Thymus (tissue), 11 donors: ENCODE measurements at regions not wholly inside any gene's neighbourhood (a gene's known extent, or its start where the extent isn't known, plus 50 kb on each side); places are given as distances from the start of the nearest gene placed in this dataset.
A peak's percentile ranks its signal among the peaks of the same experiment; 100 is the strongest.
"Not testable (repeated sequence)": the region's sequence is repeated elsewhere in the genome, so short reads cannot be mapped to it uniquely, and the experiment has no call there.

Source experiments
- DNase-seq, 9 donors: peaks; one replicate each; pipeline ENCODE4 v3.0.0-alpha.2; 2013; ENCODE audit warnings: low spot score in 9 of 9, low read depth in 6 of 9, missing footprints in 1 of 9
- H3K27ac ChIP-seq, 2 donors: one replicate each; pipeline ENCODE4 v1.5.1; 2013; ENCODE audit warnings: control low read depth in 1 of 2, low read depth in 1 of 2, low read length in 1 of 2, mild to moderate bottlenecking in 1 of 2, moderate library complexity in 1 of 2
- H3K27me3 ChIP-seq, 2 donors: one replicate each; pipeline ENCODE4 v1.5.1; 2013; ENCODE audit warnings: low read length in 1 of 2; ENCODE audit not compliant: control insufficient read depth in 2 of 2, insufficient read depth in 1 of 2
- H3K36me3 ChIP-seq, 2 donors: one replicate each; pipeline ENCODE4 v1.5.1; 2013; ENCODE audit warnings: low read length in 1 of 2, mild to moderate bottlenecking in 1 of 2, moderate library complexity in 1 of 2; ENCODE audit not compliant: control insufficient read depth in 2 of 2, insufficient read depth in 2 of 2
- H3K4me1 ChIP-seq, 2 donors: one replicate each; pipeline ENCODE4 v1.5.1; 2013; ENCODE audit warnings: low read length in 2 of 2; ENCODE audit not compliant: control insufficient read depth in 2 of 2, insufficient read depth in 2 of 2
- H3K4me3 ChIP-seq, 2 donors: one replicate each; pipeline ENCODE4 v1.5.1; 2013; ENCODE audit warnings: low read length in 2 of 2, control low read depth in 1 of 2, mild to moderate bottlenecking in 1 of 2
- H3K9me3 ChIP-seq, 2 donors: one replicate each; pipeline ENCODE4 v1.5.1; 2013; ENCODE audit warnings: low read length in 1 of 2, mild to moderate bottlenecking in 1 of 2; ENCODE audit not compliant: control insufficient read depth in 2 of 2, insufficient read depth in 1 of 2
- WGBS: extraction: QIAGEN DNeasy Blood & Tissue Kit; methylation state at CpG from one replicate; pipeline ENCODE4 v1.1.7; 2013; 5-methylcytosine and 5-hydroxymethylcytosine counted together
- donor health status: healthy.

GRCh38 chr13:109941951-109942350, 155.6 kb upstream of the IRS2 start:
- no peak overlapping the region for H3K27ac ChIP-seq
- no peaks in the 10 kb centered on the region for H3K27me3 ChIP-seq
- 88% methylated on average over 7 of the region's 7 CpGs for WGBS
- H3K4me1 ChIP-seq, result no peaks in the 10 kb centered on the region
- no peaks in the 10 kb centered on the region for H3K9me3 ChIP-seq
- no peak overlapping the region for H3K4me3 ChIP-seq
- H3K36me3 ChIP-seq, result no peaks in the 10 kb centered on the region
- DNase-seq, result no peak

GRCh38 chr13:109941221-109941620, 154.8 kb upstream of the IRS2 start:
- DNase-seq, result no peak
- no peaks in the 10 kb centered on the region for H3K9me3 ChIP-seq
- WGBS, result 87% methylated on average over 2 of the region's 2 CpGs

GRCh38 chr13:109940637-109941036, 154.3 kb upstream of the IRS2 start:
- no peaks in the 10 kb centered on the region for H3K4me1 ChIP-seq
- no peaks in the 10 kb centered on the region for H3K27me3 ChIP-seq
- H3K4me3 ChIP-seq, result no peak overlapping the region
- H3K27ac ChIP-seq, result no peak overlapping the region
- H3K9me3 ChIP-seq, result no peaks in the 10 kb centered on the region
- DNase-seq, result no peak
- WGBS, result 95% methylated on average over 8 of the region's 8 CpGs
- no peaks in the 10 kb centered on the region for H3K36me3 ChIP-seq

More at GRCh38 chr13:109941221-109941620, 154.8 kb upstream of the IRS2 start:
- no peak overlapping the region for H3K27ac ChIP-seq
- H3K36me3 ChIP-seq, result no peaks in the 10 kb centered on the region
- H3K4me1 ChIP-seq, result no peaks in the 10 kb centered on the region
- no peak overlapping the region for H3K4me3 ChIP-seq
- H3K27me3 ChIP-seq, result no peaks in the 10 kb centered on the region

GRCh38 chr13:109939838-109940237, 153.5 kb upstream of the IRS2 start:
- WGBS, result 94% methylated on average over 10 of the region's 10 CpGs

GRCh38 chr13:109939180-109939579, 152.8 kb upstream of the IRS2 start:
- H3K27me3 ChIP-seq, result no peaks in the 10 kb centered on the region
- H3K27ac ChIP-seq, result no peak overlapping the region
- WGBS, result 99% methylated on average over 2 of the region's 2 CpGs
- H3K9me3 ChIP-seq, result no peaks in the 10 kb centered on the region
- no peaks in the 10 kb centered on the region for H3K4me1 ChIP-seq
- no peak for DNase-seq
- no peaks in the 10 kb centered on the region for H3K36me3 ChIP-seq
- no peak overlapping the region for H3K4me3 ChIP-seq

More at GRCh38 chr13:109939838-109940237, 153.5 kb upstream of the IRS2 start:
- no peak overlapping the region for H3K27ac ChIP-seq
- DNase-seq, result no peak
- no peaks in the 10 kb centered on the region for H3K27me3 ChIP-seq
- no peaks in the 10 kb centered on the region for H3K9me3 ChIP-seq
- H3K36me3 ChIP-seq, result no peaks in the 10 kb centered on the region
- no peak overlapping the region for H3K4me3 ChIP-seq
- no peaks in the 10 kb centered on the region for H3K4me1 ChIP-seq

GRCh38 chr13:109938255-109938936, 152.0 kb upstream of the IRS2 start:
- peak in 1 of 9 donors; percentile 4 for DNase-seq
- Histone ChIP-seq H3K4me3 (no peak overlapping the region), H3K27me3 (no peaks in the 10 kb centered on the region), H3K9me3 (no peaks in the 10 kb centered on the region), H3K4me1 (no peaks in the 10 kb centered on the region), H3K27ac (no peak overlapping the region), H3K36me3 (no peaks in the 10 kb centered on the region)
- 93% methylated on average over 10 of the region's 10 CpGs for WGBS

GRCh38 chr13:109934520-109934919, 148.1 kb upstream of the IRS2 start:
- not testable (repeated sequence) for H3K27me3 ChIP-seq, H3K27ac ChIP-seq, H3K4me1 ChIP-seq, DNase-seq, H3K9me3 ChIP-seq, H3K36me3 ChIP-seq, H3K4me3 ChIP-seq
- 96% methylated on average over 5 of the region's 5 CpGs for WGBS

- WGBS, result 86% methylated on average over 7 of the region's 7 CpGs
- H3K4me3 ChIP-seq, result no peak overlapping the region
- H3K27ac ChIP-seq, result no peak overlapping the region
- H3K36me3 ChIP-seq, result no peaks in the 10 kb centered on the region
- no peaks in the 10 kb centered on the region for H3K27me3 ChIP-seq
- no peaks in the 10 kb centered on the region for H3K4me1 ChIP-seq
- no peaks in the 10 kb centered on the region for H3K9me3 ChIP-seq
- DNase-seq, result no peak
These were observed 147.1 kb upstream of the IRS2 start for GRCh38 chr13:109933476-109933875.

- H3K36me3 ChIP-seq, result no peaks in the 10 kb centered on the region
- H3K4me1 ChIP-seq, result no peaks in the 10 kb centered on the region
- no peak for DNase-seq
- no peak overlapping the region for H3K27ac ChIP-seq
- no peaks in the 10 kb centered on the region for H3K27me3 ChIP-seq
- H3K9me3 ChIP-seq, result no peaks in the 10 kb centered on the region
- 96% methylated on average over 1 of the region's 1 CpG for WGBS
- H3K4me3 ChIP-seq, result no peak overlapping the region
These were observed 138.0 kb upstream of the IRS2 start for GRCh38 chr13:109924376-109924775.
